DOHH2 (cell line): ENCODE measurements at regions not wholly inside any gene's neighbourhood (a gene's known extent, or its start where the extent isn't known, plus 50 kb on each side); places are given as distances from the start of the nearest gene placed in this dataset.

Experiments used
- EZH2phosphoT487 ChIP-seq: fragments of 200-600 bp; sonication (generic); IDR thresholded peaks from 2 replicates; pipeline ENCODE4 v1.6.1; 2017; ENCODE audit warnings: borderline replicate concordance, mild to moderate bottlenecking, antibody characterized with exemption, low read length, moderate library complexity, mixed read lengths
- TF ChIP-seq, protein P1 (sequence below): fragments of 200-600 bp; sonication (generic); IDR thresholded peaks from one replicate; pipeline ENCODE4 v1.5.1; 2014; ENCODE audit warnings: antibody characterized with exemption, mild to moderate bottlenecking, low read depth, low read length; ENCODE audit not compliant: poor library complexity, severe bottlenecking

DNA sequence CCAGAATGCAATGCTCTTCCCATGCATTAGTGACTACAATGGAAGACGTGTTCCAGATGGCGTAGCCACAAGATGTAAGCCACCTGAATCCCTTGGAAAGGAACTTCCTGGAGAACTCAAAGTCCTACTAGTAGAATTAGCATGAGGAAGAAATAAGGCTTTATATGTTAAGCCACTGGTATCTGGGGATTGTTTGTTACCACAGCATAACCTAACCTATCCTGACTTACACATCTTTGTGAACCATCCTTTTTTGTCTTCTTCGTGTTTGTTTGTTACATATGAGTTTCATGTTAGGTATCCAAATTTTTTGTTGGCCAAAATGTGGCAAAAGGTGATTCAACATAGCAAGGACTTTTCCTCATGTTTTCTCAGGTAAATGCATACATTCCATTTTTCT, 188.9 kb downstream of the C1D start:
- TF ChIP-seq, protein P1, sequence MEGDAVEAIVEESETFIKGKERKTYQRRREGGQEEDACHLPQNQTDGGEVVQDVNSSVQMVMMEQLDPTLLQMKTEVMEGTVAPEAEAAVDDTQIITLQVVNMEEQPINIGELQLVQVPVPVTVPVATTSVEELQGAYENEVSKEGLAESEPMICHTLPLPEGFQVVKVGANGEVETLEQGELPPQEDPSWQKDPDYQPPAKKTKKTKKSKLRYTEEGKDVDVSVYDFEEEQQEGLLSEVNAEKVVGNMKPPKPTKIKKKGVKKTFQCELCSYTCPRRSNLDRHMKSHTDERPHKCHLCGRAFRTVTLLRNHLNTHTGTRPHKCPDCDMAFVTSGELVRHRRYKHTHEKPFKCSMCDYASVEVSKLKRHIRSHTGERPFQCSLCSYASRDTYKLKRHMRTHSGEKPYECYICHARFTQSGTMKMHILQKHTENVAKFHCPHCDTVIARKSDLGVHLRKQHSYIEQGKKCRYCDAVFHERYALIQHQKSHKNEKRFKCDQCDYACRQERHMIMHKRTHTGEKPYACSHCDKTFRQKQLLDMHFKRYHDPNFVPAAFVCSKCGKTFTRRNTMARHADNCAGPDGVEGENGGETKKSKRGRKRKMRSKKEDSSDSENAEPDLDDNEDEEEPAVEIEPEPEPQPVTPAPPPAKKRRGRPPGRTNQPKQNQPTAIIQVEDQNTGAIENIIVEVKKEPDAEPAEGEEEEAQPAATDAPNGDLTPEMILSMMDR = no peak
- TF ChIP-seq EZH2phosphoT487 = no peak
